KG1 (cell line): ENCODE measurements at regions not wholly inside any gene's neighbourhood (a gene's known extent, or its start where the extent isn't known, plus 50 kb on each side); places are given as distances from the start of the nearest gene placed in this dataset.
A peak's percentile ranks its signal among the peaks of the same experiment; 100 is the strongest.

Source experiments
- DNase-seq: peaks from one replicate; lab custom pipeline; 2025; lab: John Stamatoyannopoulos, UW

- no peak for DNase-seq
Measured at GRCh38 chr15:66615846-66616245, 50.0 kb upstream of the LCTL start.

- peak; percentile 67 for DNase-seq
Measured at GRCh38 chr15:66617137-66618090, 51.6 kb upstream of the LCTL start.

- DNase-seq, result no peak
Measured at GRCh38 chr15:66619152-66619903, 53.5 kb upstream of the LCTL start.

GRCh38 chr15:66620341-66620740, 54.5 kb upstream of the LCTL start:
- DNase-seq, result no peak

GRCh38 chr15:66620744-66621344, 55.0 kb upstream of the LCTL start:
- no peak for DNase-seq

GRCh38 chr15:66621491-66622467, 56.0 kb upstream of the LCTL start:
- DNase-seq, result no peak

- DNase-seq, result no peak
Measured at GRCh38 chr15:66622591-66623022, 56.8 kb upstream of the LCTL start.

- no peak for DNase-seq
Measured at GRCh38 chr15:66623801-66624453, 58.1 kb upstream of the LCTL start.

GRCh38 chr15:66625531-66625930, 59.7 kb upstream of the LCTL start:
- no peak for DNase-seq

GRCh38 chr15:66625974-66626373, 60.2 kb upstream of the LCTL start:
- DNase-seq, result no peak

GRCh38 chr15:66628976-66629723, 63.4 kb upstream of the LCTL start:
- no peak for DNase-seq

- DNase-seq, result no peak
Measured at GRCh38 chr15:66629817-66630576, 64.2 kb upstream of the LCTL start.

GRCh38 chr15:66630801-66631351, 65.1 kb upstream of the LCTL start:
- no peak for DNase-seq

- no peak for DNase-seq
Measured at GRCh38 chr15:66631616-66632263, 65.9 kb upstream of the LCTL start.

- DNase-seq, result no peak
Measured at GRCh38 chr15:66633041-66633937, 67.5 kb upstream of the LCTL start.

GRCh38 chr15:66633938-66634250, 68.1 kb upstream of the LCTL start:
- no peak for DNase-seq

- no peak for DNase-seq
Measured at GRCh38 chr15:66634540-66634939, 67.5 kb upstream of the SMAD6 start.

- DNase-seq, result no peak
Measured at GRCh38 chr15:66635006-66635405, 67.0 kb upstream of the SMAD6 start.
